B cell (primary cell): ENCODE measurements at regions not wholly inside any gene's neighbourhood (a gene's known extent, or its start where the extent isn't known, plus 50 kb on each side); places are given as distances from the start of the nearest gene placed in this dataset.

Source experiments
- ATAC-seq: fragments of 200-7000 bp; cut with Tn5 transposase; one replicate; pipeline ENCODE4 v1.10.0; 2021; ENCODE audit warnings: low read depth, mild to moderate bottlenecking, moderate number of reproducible peaks, moderate library complexity
- CTCF ChIA-PET: fragments of 350-600 bp; sonication (Branson Sonifier 250); formaldehyde crosslinking; loops from one replicate; lab custom pipeline; 2021; ENCODE audit warnings: antibody characterized with exemption, inconsistent platforms; lab: Charles Lee
- POLR2A ChIA-PET: fragments of 350-600 bp; sonication (Branson Sonifier 250); formaldehyde crosslinking; loops from one replicate; lab custom pipeline; 2021; ENCODE audit warnings: antibody characterized with exemption; lab: Charles Lee
- DNase-seq: peaks from one replicate; pipeline ENCODE4 v3.0.0; 2013
- H2AFZ ChIP-seq: 2 replicates; pipeline ENCODE4 v1.6.1; 2012; ENCODE audit warnings: mild to moderate bottlenecking, low read depth, low read length; ENCODE audit not compliant: insufficient read depth, poor library complexity, severe bottlenecking
- H3K27ac ChIP-seq, 2 donors: 1 replicate in 1 of 2; 2 replicates in 1 of 2; pipeline ENCODE4 v1.5.1; 2012 to 2013; ENCODE audit warnings: low read length in 2 of 2, mild to moderate bottlenecking in 2 of 2, moderate library complexity in 1 of 2
- H3K27me3 ChIP-seq, 4 experiments: fragments of 200-600 bp in 1 of 4; sonication (generic) in 1 of 4; replicated peaks in 1 of 4; 1 replicate in 2 of 4; 2 replicates in 2 of 4; pipeline versions ENCODE4 v1.6.1 to v1.7.0; 2013 to 2016; ENCODE audit warnings: low read length in 3 of 4, mild to moderate bottlenecking in 2 of 4, mixed read lengths in 1 of 4, moderate library complexity in 1 of 4; ENCODE audit not compliant: insufficient read depth in 4 of 4, control insufficient read depth in 3 of 4; ENCODE audit errors: control extremely low read depth in 1 of 4
- H3K36me3 ChIP-seq, 2 experiments: replicated peaks in 1 of 2; 1 replicate in 1 of 2; 2 replicates in 1 of 2; pipeline versions ENCODE4 v1.6.1 to v1.7.1; 2013; ENCODE audit warnings: low read length in 1 of 2; ENCODE audit not compliant: insufficient read depth in 2 of 2, control insufficient read depth in 1 of 2; ENCODE audit errors: control extremely low read depth in 1 of 2, extremely low read depth in 1 of 2
- H3K4me1 ChIP-seq, 2 donors: fragments of 200-600 bp in 1 of 2; sonication (generic) in 1 of 2; 1 replicate in 1 of 2; 2 replicates in 1 of 2; pipeline versions ENCODE4 v1.5.1 to v1.6.1; 2013 to 2017; ENCODE audit warnings: low read length in 2 of 2; ENCODE audit not compliant: control insufficient read depth in 2 of 2, insufficient read depth in 2 of 2
- H3K4me2 ChIP-seq: replicated peaks from 2 replicates; pipeline ENCODE3; 2012; ENCODE audit warnings: mild to moderate bottlenecking, low read depth, low read length; ENCODE audit not compliant: poor library complexity, severe bottlenecking
- H3K4me3 ChIP-seq, 5 experiments: fragments of 200-600 bp in 1 of 5; sonication (generic) in 1 of 5; 1 replicate in 3 of 5; 2 replicates in 2 of 5; pipeline versions ENCODE4 v1.5.1 to v1.7.0; 2011 to 2016; ENCODE audit warnings: low read length in 4 of 5, mild to moderate bottlenecking in 4 of 5, low read depth in 2 of 5, control low read depth in 1 of 5, moderate library complexity in 1 of 5; ENCODE audit not compliant: insufficient read depth in 1 of 5; ENCODE audit errors: control extremely low read depth in 1 of 5, extremely low read depth in 1 of 5
- H3K79me2 ChIP-seq: fragments of 200-600 bp; sonication (generic); one replicate; pipeline ENCODE4 v1.6.0; 2016; ENCODE audit warnings: low read length; ENCODE audit not compliant: control insufficient read depth, insufficient read depth
- H3K9ac ChIP-seq: fragments of 200-600 bp; sonication (generic); 2 replicates; pipeline ENCODE4 v1.6.1; 2017; ENCODE audit warnings: mild to moderate bottlenecking, low read length, moderate library complexity
- H3K9me3 ChIP-seq, 3 donors: one replicate each; pipeline versions ENCODE4 v1.6.1 to v1.7.1; 2013; ENCODE audit warnings: low read length in 2 of 3; ENCODE audit not compliant: control insufficient read depth in 2 of 3, insufficient read depth in 1 of 3; ENCODE audit errors: control extremely low read depth in 1 of 3
- H4K20me1 ChIP-seq: 2 replicates; pipeline ENCODE4 v1.6.0; 2012; ENCODE audit warnings: mild to moderate bottlenecking, low read length; ENCODE audit not compliant: insufficient read depth, control insufficient read depth, poor library complexity, severe bottlenecking
- H3K27ac Mint-ChIP-seq: one replicate; pipeline ENCODE4 v1.8.0; 2021; ENCODE audit warnings: mixed read lengths
- H3K27me3 Mint-ChIP-seq: one replicate; pipeline ENCODE4 v1.8.0; 2021; ENCODE audit warnings: mixed read lengths
- H3K4me1 Mint-ChIP-seq: one replicate; pipeline ENCODE4 v1.8.0; 2021; ENCODE audit warnings: mixed read lengths
- H3K4me3 Mint-ChIP-seq: one replicate; pipeline ENCODE4 v1.8.0; 2021; ENCODE audit warnings: mixed read lengths
- H3K9me3 Mint-ChIP-seq: one replicate; pipeline ENCODE4 v1.8.0; 2022; ENCODE audit warnings: mixed read lengths; ENCODE audit not compliant: insufficient read depth
- CTCF ChIP-seq: fragments of 200-600 bp; IDR thresholded peaks from one replicate; pipeline ENCODE4 v1.8.0; 2022; ENCODE audit warnings: antibody characterized with exemption, mild to moderate bottlenecking
- EZH2 ChIP-seq: IDR thresholded peaks from 2 replicates; pipeline ENCODE4 v1.6.1; 2012; ENCODE audit warnings: borderline replicate concordance, low read depth, mild to moderate bottlenecking, moderate library complexity, low read length; ENCODE audit not compliant: insufficient read depth, poor library complexity, severe bottlenecking
- WGBS: methylation state at CpG from one replicate; pipeline ENCODE4 v1.1.5; 2013; ENCODE audit warnings: missing lambda C conversion rate; ENCODE audit not compliant: insufficient coverage; 5-methylcytosine and 5-hydroxymethylcytosine counted together
- intact Hi-C: fragments of 100-400 bp; cut with micrococcal nuclease; formaldehyde crosslinking; loops from one replicate; pipeline ENCODE4 v1.10.0; 2022

- Mint-ChIP-seq H3K4me1 (no peaks in the 10 kb centered on the region), H3K9me3 (no peaks in the 10 kb centered on the region), H3K27ac (no peak overlapping the region), H3K27me3 (no peaks in the 10 kb centered on the region), H3K4me3 (no peak overlapping the region)
- Histone ChIP-seq H3K79me2 (no peaks in the 10 kb centered on the region), H3K9me3 (peaks cover 0 to 20% (median 6%) of the 10 kb centered on the region in 3 donors), H2AFZ (no peak overlapping the region), H4K20me1 (no peaks in the 10 kb centered on the region), H3K4me1 (no peaks in the 10 kb centered on the region), H3K27ac (no peak overlapping the region), H3K4me2 (no peak overlapping the region), H3K4me3 (no peak overlapping the region), H3K27me3 (no peaks in the 10 kb centered on the region), H3K9ac (no peak overlapping the region), H3K36me3 (peaks cover 0 to 9% of the 10 kb centered on the region in 2 experiments)
- no CpG with 5 or more reads among the region's 3 CpGs for WGBS
- ChIA-PET POLR2A (no interaction called here), CTCF (interaction anchor here (1.3 kb wide), 1 partner anchor 12 kb away, joined by 3 read pairs; no protein-coding TSS in a partner anchor)
- TF ChIP-seq EZH2: no peak
- no peak for TF ChIP-seq CTCF
- intact Hi-C loops: no loop called here
- ATAC-seq (no peak), DNase-seq (no peak)
Measured at GRCh38 chr4:123113155-123113554, 190.8 kb upstream of the NUDT6 start.

GRCh38 chr4:123114084-123114914, 191.9 kb upstream of the NUDT6 start:
- Histone ChIP-seq H3K27ac (no peak overlapping the region), H3K27me3 (no peaks in the 10 kb centered on the region), H2AFZ (no peak overlapping the region), H3K4me3 (no peak overlapping the region), H3K4me2 (no peak overlapping the region), H4K20me1 (no peaks in the 10 kb centered on the region), H3K79me2 (no peaks in the 10 kb centered on the region), H3K4me1 (no peaks in the 10 kb centered on the region), H3K36me3 (peaks cover 0 to 9% of the 10 kb centered on the region in 2 experiments), H3K9ac (no peak overlapping the region), H3K9me3 (peaks cover 0 to 20% (median 6%) of the 10 kb centered on the region in 3 donors)
- Mint-ChIP-seq H3K4me3 (no peak overlapping the region), H3K27ac (no peak overlapping the region), H3K4me1 (no peaks in the 10 kb centered on the region), H3K27me3 (no peaks in the 10 kb centered on the region), H3K9me3 (no peaks in the 10 kb centered on the region)
- ChIA-PET CTCF (interaction anchor here (0.7 to 1.3 kb wide), 2 partner anchors 11 to 13 kb away, joined by 3 read pairs; no protein-coding TSS in a partner anchor), POLR2A (no interaction called here)
- ATAC-seq: no peak
- TF ChIP-seq EZH2 (no peak), CTCF (no peak)
- intact Hi-C loops: no loop called here
- WGBS: 98% methylated on average over 9 of the region's 9 CpGs
- no peak for DNase-seq
